ENCODE measurements at regions not wholly inside any gene's neighbourhood (a gene's known extent, or its start where the extent isn't known, plus 50 kb on each side); places are given as distances from the start of the nearest gene placed in this dataset.

DNA sequence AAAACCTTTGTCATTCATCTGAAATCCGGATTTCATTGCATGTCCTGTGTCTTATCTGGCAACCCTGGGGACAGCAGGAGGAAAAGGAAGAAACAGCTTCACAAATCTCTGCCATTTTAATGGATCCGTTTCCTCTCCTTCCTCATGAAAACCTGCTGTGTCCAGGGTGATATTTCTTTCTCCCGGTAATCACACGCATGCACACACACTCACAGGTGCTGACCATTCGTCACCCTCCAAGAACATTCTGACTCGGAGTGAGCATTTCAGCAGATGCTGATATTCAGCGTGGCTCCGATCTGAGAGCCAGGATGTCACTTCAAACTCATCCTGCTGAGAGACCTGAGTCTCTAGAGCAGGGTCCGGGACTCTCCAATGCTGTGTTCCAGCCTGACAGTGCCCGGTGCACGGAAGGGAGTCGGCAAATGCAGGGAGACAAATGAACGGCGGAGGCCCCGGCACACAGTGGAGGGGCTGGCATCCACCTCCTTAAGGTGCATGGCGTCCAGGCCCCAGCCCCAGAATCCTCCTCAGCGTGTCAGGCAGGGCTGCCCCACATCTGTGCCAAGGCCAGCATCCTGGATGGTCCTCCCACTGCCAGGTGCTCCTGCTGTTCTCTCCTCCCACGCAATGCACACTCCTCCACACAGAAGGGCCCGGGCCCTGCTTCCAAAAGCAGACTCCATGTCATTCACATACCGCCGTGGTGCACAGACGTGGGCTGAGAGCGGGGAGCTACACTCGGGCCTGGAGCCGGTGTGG is 70.7 kb downstream of the RBFOX3 start:
- no peak for DNase-seq (ENCODE audit: low read depth)

DNA sequence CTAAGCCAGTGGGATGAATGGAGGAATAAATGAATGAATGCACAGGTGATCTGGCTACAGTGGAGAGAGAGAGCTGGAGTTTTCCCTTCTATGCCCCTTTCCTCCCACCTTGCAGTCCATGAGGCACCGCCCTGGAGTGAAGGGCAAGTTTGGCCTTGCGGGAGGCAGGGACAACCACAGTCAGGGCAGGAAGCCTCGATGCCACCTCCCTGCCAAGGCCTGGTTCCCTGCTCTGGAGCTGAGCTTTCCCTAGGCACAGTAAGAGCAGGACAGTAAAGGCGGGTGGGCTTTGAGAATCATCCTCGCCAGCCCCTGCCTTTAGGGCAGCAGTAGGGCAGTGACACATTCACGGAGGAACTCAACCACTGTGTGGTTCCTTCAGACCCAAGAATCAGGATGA is 72.6 kb downstream of the RBFOX3 start:
- DNase-seq (ENCODE audit: low read depth) = no peak

DNA sequence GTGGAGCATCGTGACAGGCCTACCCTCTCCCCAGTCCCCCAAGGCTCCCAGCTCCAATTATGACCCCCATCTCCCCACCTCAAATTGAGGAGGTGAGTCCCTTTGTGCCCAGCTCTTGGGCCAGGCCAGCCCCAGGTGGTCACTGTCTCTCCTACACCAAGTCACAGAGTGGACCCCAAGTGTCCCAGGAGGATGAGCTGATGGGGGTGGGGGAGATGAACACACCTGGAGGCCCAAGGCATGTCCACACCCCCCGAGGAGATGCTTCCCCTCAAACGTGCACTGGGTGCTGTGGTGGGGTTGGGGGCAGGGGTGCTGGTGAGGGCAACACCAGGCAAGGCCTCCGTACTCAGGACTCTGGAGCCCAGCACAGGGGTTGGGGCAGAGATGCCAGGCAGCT is 73.2 kb downstream of the RBFOX3 start:
- DNase-seq (ENCODE audit: low read depth) = no peak

DNA sequence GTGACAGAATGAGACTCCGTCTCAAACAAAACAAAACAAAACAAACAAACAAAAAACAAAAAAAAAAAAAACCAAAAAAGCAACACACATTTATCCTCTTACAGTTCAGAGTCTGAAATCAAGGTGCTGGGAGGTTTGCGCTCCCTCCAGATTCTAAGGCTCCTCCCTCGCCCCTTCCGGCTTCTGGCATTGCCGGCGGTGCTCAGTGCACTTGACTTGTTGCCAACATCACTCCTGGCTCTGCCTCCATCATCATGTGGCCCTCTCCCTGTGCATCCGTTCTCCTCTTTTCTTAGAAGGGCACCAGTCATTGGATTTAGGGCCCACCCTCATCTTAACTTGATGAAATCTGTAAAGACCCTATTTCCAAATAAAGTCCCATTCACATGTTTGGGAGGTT is 73.8 kb downstream of the RBFOX3 start:
- no peak for DNase-seq (ENCODE audit: low read depth)

DNA sequence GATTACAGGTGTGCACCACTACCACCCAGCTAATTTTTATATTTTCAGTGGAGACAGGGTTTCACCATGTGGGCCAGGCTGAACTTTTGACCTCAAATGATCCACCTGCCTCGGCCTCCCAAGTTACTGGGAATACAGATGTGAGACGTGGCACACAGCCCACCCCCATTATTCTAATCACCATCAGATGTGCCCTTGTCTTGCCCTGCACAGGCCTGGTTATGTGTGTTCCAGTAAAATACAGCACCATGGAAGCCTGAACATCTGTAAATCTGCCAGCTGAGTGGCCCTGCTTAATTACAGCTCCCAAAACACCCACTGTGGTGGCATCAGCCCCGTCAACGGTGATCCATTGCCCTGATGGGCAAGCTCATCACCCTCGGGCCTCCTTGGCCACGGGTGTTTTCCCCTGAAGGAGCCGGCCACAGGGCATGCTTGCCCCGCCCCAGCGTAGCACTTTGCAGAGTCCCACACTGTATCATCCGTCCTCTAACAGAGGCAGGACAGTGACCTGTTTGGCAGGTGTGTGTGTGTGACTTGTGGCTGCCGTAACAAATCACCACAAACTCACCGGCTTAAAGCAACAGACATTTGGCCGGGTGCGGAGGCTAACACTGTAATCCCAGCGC is 74.5 kb downstream of the RBFOX3 start:
- no peak for DNase-seq (ENCODE audit: low read depth)

DNA sequence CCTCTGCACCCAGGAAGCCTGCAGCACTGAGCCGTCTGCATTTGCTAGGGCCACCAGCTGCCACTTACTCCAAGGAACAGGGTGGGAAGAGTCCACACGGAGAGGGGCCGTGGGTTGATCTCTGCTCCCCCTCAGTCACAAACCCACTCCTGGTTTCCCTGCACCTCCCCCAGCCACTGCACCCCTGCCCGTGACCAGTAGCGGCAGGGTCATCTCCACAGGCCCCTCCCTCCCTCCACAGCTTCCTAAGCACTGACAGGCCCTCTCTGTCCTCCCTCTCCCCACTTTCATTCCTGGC is 75.2 kb downstream of the RBFOX3 start:
- no peak for DNase-seq (ENCODE audit: low read depth)

DNA sequence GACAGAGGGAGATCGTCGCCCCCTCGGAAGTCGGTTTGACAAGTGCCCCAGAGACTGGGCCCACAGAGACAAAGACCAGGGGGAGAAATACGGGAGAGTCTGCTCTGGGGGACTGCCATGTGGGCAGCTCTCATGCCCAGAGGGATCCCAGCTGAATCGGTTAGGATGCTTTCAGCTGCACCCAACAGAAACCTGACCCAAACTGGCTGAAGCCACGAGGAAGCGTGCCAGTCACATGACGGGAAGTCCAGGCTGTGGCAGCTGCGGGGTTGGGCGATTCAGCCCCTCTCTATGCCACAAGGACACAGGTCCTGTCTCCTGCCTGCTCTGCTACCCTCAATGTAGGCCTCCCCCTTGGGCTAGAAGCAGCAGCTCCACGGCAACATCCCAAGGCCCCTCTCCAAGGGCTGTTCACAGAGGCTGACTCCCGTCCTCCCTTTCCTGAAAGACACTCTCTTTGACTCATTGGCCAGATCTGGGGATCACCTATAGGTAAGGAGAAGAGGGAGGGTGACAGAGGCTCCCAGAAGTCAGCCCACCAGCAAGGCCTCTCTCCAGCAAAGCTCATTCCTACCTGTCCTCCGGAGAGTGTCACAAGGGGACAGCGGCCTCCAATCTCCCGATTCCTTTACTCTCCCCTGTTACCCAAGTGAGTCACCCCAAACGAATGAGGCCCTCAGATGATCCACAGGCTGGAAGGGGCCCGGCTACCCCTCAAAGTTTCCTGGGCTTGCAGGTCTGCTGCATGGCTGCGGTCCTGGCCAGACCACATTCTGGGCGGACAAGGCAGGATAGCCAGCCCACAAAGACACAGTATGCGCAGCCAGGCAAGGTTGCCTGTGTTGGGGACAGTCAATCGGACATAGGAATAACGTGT is 75.8 kb downstream of the RBFOX3 start:
- no peak for DNase-seq (ENCODE audit: low read depth)

DNA sequence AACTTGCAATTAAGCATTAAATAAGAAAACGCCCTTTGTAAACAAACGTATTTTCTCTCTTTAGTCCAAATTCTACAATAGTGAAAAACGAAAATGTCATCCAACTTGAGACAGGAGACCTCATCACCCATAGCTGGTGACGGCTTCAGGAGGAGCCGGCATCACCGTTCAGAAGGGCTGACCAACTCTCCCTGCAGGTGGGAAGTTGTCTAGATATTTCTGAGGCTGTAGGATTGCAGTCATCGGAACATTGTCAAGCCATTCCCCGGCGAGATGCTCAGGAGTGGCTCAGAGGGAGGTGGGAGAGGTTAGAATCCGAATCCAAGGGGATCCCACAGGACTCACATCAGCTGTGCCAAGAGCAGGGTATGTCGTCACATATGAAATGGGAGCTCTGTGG is 76.7 kb downstream of the RBFOX3 start:
- no peak for DNase-seq (ENCODE audit: low read depth)

DNA sequence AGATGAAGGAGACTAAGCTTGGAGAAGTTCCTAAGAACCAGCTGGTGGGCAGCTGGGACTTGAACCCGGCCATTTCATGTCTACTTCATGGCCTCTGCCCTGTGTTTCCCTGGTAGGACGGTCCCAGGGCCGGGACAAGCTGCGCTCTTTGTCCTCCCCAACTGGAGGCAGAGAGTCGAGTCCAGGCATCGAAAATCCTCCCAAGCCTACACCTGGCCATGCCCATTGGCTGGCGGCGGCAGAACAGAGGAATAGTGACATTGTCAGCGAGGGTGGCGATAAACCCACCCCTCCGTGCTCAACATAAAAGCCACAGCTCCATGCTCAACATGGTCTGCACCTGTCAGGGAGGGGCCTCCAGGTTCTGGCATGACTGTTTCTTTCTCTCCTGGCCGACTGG is 77.7 kb downstream of the RBFOX3 start:
- no peak for DNase-seq (ENCODE audit: low read depth)

DNA sequence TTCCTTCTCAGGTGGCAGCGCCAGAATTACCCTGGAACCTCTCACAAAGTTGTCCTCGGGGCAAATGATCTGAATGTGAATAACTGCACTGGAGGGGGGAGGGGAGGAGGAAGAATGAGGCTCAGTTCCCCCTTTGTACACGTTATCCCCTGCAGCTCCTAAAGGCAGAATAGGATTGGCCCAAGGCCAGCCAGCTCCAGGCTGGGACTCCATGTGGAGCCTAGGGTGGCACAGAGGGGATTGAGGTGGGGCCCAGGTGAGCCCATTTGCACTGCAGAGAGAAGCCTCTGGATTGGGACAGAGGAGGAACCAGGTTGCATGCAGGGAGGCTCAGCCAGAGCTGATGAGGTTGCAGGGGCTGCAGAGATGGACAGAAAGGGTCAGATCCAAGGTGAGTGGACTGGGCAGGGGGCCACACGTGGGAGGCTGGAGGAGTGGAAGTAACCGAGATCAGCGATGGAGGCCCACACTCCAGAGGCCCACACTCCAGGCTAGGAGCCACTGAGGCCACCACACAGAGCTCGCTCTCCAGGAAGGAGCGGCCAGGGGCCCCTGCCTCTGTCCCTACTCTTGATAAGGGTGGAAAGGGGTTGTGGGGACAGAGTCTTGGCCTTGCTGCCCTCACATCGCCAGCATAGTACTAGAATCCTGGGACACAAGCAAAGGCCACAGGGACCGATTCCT is 78.6 kb downstream of the RBFOX3 start:
- DNase-seq (ENCODE audit: low read depth) = no peak

DNA sequence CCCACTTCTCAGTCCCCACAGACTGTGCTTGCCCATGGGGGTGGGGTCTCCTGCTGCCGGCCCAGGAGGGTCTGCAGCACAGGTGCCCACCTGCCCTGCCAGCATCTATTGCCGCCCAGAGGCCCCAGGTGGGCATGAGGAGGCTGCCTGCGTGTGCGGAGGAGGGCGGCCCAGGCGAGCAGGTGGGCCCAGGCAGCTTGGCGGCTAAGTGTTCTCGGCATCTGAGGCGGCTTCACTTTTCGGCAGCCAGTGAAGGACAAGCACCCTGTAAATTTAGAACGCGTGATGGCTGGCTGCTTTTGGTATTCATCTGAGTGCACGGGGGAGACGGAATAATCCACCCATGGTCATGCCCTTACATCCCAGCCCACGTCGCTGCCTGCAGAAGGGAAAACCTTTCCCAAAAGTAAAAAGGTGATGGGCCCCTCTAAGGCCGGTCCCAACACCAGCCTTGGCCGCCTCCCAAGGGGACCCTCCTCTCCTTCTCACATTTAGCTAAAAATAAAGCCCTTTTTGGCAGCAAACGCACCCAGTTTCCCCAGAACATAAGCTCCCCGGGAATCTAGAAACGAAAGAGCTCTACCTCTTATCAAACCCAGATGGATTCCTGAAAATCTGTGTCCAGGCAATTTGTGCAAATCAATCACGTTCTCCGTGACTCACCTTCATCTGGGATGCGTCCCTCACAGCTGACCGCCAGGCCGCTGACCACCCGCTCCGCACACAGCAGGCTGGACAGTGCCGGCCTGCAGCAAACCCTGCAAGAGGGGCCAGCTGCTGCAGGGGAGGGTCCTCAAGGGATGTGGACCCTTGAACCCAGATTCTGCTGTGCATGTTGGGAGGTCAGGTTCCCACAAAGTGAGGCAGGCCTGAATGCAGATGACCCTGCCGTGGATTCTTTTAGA is 79.4 kb downstream of the RBFOX3 start:
- no peak for DNase-seq (ENCODE audit: low read depth)

DNA sequence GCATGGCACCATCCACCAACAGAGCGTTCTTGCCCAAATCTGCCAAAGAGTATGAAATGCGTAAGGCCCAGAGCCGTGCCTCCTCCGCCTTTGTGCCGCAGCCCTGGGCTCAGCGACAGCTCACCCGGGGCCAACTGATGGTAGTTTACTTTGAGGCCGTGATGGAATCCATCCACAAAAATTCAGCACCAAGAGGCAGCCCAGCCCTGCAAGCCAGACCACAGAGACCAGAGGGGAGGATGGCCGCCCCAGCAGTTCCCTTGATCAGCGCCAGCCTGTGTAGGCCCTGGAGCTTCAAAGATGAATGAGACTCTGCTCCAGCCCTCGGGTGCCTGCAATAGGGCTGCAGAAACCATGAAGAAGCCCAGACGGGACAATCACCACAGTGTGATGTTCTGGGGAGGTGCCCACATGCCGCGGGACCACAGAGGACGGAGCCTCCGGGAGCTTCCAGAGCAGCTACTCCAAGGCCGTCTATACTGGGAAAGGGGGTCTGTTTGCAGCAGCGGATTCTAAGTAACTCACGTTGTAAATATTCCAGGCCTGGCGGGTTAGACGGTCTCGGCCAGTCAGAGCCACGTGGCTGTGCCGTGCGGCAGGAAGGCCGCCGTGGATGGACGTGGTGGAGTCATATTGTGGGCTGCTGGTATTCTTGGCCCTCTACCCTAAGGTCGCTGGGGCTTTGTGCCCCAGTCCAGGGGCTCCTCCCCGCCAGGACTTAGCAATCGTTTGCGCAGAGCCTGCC is 80.3 kb downstream of the RBFOX3 start:
- no peak for DNase-seq (ENCODE audit: low read depth)

DNA sequence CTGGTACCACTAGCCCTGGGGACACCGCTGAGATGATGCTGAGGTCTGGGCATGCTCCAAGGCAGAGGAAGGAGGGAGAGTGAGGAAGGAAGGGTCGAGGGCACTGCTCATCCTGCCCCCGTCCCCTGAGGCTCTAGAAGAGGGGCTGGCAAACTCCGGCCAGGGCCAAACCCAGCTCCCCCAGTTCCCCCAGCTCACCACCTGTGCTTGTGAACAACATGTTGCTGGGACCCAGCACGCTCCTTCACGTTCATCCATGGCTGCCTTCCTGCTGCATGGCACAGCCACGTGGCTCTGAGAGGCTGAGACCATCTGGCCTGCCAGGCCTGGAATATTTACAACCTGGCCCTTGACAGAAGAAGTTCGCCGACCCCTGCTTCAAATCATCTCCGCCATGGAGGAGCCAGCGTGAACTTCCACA is 81.2 kb downstream of the RBFOX3 start:
- no peak for DNase-seq (ENCODE audit: low read depth)

DNA sequence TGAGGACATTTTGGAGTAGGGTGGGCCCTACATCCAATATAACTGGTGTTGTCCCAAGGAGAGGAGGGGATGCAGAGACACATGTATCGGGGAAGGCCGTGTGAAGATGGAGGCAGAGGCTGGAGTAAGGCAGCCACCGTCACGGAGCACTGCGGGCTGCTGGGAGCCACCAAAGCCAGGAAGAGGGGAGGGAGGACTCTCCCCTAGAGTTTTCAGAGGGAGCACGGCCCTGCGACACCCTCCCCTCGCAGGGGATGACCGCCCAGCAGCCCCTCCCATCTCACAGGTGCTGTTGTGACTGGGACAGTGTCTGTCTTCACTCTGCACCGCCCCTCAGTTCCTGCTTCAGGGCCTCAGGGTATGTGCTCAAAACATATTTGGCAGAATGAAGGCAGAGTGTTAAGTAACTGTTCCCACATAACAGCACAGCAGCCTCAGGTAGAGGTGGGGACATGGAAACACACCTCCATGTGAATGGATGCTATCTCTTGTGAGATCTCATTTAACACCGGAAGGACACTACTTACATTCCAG is 82.2 kb downstream of the RBFOX3 start:
- no peak for DNase-seq (ENCODE audit: low read depth)

DNA sequence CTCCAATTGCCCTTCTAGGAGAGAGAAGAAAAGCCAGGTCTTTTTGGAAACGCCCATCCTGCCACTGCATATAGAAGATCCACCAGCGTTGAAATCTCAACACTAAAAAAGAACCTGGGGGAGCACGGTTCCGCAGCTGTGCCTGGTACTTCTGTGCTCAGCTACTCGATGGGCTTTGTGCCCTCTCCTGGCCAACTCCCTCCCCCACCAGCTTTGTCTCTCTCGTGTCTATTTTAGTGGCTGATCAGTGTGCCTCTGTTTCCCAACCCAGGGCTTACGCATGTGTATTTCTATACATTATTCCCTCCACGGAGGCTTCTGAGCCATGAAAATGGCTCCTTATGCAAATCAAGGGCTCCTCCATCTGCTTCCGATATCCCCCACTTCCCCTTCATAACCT is 83.5 kb downstream of the RBFOX3 start:
- no peak for DNase-seq (ENCODE audit: low read depth)

DNA sequence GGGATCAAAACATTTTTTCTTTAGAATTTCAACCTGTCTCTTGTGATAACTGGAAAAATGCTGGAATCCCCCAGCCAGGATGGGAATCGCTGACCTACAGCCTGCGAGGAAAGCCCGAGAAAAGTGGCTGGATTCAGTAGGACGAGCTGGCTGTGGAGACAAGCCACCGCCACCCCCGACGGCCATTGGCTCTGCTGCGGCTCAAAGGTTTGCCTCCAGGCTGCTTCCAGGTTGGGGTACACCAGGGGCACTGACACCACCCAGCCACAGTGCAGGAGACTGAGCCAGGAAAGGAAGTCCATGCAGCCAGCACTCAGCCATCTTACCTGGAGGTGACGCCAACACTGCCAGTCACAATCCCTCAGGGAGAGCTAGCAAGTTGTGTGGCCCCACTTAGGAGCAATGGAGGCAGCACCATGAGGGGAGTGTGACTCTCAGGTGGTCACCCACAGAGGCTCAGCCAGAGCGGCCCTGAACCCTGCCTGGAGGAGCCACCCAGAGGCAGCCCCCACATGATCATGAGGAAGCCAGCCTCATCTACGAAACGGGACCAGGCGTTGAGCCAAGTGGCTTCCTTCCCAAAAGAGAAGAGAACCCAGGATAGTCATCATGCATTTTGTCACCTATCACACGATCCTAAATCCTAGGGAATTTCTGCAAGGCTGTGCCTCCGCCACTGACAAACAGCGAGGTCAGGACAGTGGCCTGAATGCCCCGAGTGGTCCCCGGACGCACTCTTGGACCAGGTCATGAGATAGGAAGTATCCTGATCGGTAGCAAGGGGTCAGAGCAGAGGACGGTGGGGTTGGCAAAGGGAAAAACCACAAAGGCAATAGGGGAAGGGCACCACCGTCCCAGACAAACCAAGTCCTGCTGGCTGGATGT is 84.8 kb downstream of the RBFOX3 start:
- DNase-seq (ENCODE audit: low read depth) = no peak

DNA sequence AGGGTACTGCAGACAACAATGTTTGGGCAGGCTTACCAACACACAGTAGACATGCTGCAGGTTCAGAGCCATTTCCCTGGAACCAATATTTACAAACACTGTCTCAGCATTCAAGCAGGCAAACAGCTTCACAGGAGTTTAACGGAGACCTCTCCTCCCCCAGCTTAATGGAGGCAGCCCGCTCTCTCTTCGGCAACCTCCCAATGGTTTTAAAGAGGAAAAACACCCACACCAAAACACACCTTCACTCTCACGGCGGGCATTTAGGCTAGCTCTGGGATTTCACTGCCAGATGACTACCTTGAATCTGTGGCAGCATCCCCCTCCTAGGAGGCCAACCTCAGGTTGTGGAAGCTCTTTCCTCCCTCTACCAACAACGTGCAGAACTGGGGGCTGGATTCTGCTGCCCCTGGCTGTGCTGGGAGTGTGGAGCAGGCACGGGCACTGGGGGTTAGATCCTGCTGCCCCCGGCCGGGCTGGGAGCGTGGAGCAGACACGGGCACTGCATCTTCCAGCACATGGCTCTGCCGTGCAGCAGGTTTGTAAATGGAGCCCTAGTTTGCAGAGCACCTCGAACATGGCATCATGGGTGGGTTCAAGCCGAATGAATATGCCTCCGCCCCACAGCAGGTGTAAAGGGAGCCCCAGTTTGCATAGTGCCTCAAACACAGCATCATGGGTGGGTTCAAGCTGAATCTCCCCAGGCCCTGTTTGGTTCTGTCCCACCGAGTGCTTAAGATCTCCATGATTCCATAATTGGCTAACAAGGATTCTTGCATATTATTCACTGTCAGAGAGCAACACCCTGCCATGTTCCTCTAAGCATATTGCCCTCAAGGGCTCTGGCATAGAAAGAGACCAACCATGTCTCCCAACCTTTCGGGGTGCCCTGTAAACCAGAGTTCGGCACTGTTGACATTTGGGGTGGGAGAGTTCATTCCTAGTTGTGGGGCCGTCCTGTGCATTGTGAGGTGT is 86.4 kb downstream of the RBFOX3 start:
- no peak for DNase-seq (ENCODE audit: low read depth)

DNA sequence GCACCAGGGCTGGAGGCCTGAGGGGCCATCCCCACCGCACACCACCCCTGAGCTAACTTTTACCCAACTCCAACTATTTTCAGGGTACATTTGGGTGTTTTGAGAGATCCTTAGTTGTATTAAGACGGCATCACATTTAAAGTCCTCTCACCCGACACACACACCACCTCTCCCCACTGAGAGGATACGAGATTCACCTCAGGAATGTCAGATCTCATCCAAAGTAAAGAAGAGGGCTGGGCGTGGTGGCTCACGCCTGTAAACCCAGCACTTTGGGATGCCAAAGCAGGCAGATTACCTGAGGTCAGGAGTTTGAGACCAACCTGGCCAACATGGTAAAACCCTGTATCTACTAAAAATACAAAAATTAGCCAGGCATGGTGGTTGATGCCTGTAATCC is 88.4 kb downstream of the RBFOX3 start:
- no peak for DNase-seq (ENCODE audit: low read depth)
